Right forelimb (tissue), 1 donor: ENCODE measurements at regions not wholly inside any gene's neighbourhood (a gene's known extent, or its start where the extent isn't known, plus 50 kb on each side); places are given as distances from the start of the nearest gene placed in this dataset.

Experiments
- DNase-seq: peaks from one replicate; pipeline ENCODE4 v3.0.0-alpha.2; 2018

GRCh38 chr20:63085151-63085861 is 78.5 kb upstream of the BHLHE23 start:
- DNase-seq = peak; percentile 32

- no peak for DNase-seq
These were observed 77.8 kb upstream of the BHLHE23 start for GRCh38 chr20:63084563-63084927.

- no peak for DNase-seq
These were observed 77.2 kb upstream of the BHLHE23 start for GRCh38 chr20:63083831-63084562.

GRCh38 chr20:63082939-63083735 is 76.4 kb upstream of the BHLHE23 start:
- no peak for DNase-seq

- DNase-seq = peak; percentile 76
These were observed 75.7 kb upstream of the BHLHE23 start for GRCh38 chr20:63082308-63082938.

GRCh38 chr20:63081831-63082230 is 75.1 kb upstream of the BHLHE23 start:
- DNase-seq = no peak

- DNase-seq = no peak
These were observed 74.6 kb upstream of the BHLHE23 start for GRCh38 chr20:63081351-63081750.

- no peak for DNase-seq
These were observed 74.0 kb upstream of the BHLHE23 start for GRCh38 chr20:63080811-63081210.

- no peak for DNase-seq
These were observed 73.6 kb upstream of the BHLHE23 start for GRCh38 chr20:63080411-63080810.

GRCh38 chr20:63079971-63080370 is 73.2 kb upstream of the BHLHE23 start:
- no peak for DNase-seq

- DNase-seq = no peak
These were observed 70.9 kb upstream of the BHLHE23 start for GRCh38 chr20:63077705-63078104.

- no peak for DNase-seq
These were observed 69.7 kb upstream of the BHLHE23 start for GRCh38 chr20:63076421-63076820.

- no peak for DNase-seq
These were observed 67.9 kb upstream of the BHLHE23 start for GRCh38 chr20:63074631-63075030.

- DNase-seq = no peak
These were observed 67.4 kb upstream of the BHLHE23 start for GRCh38 chr20:63074182-63074581.

GRCh38 chr20:63073738-63074065 is 66.9 kb upstream of the BHLHE23 start:
- DNase-seq = no peak

- DNase-seq = no peak
These were observed 66.4 kb upstream of the BHLHE23 start for GRCh38 chr20:63072991-63073737.

GRCh38 chr20:63072231-63072791 is 65.5 kb upstream of the BHLHE23 start:
- no peak for DNase-seq

- no peak for DNase-seq
These were observed 64.9 kb upstream of the BHLHE23 start for GRCh38 chr20:63071541-63072181.

GRCh38 chr20:63070771-63071540 is 64.2 kb upstream of the BHLHE23 start:
- DNase-seq = no peak

- DNase-seq = no peak
These were observed 63.5 kb upstream of the BHLHE23 start for GRCh38 chr20:63070301-63070625.

GRCh38 chr20:63068711-63069367 is 62.1 kb upstream of the BHLHE23 start:
- no peak for DNase-seq
